Peyer's patch (tissue), 4 donors: ENCODE measurements at regions not wholly inside any gene's neighbourhood (a gene's known extent, or its start where the extent isn't known, plus 50 kb on each side); places are given as distances from the start of the nearest gene placed in this dataset.

Source experiments
- DNase-seq, 3 donors: peaks; one replicate each; pipeline ENCODE4 v3.0.0-alpha.2; 2017 to 2019
- H3K27ac ChIP-seq, 4 donors: fragments of 200-600 bp; sonication (generic); one replicate each; pipeline ENCODE4 v1.5.1; 2016 to 2019
- H3K27me3 ChIP-seq, 2 donors: fragments of 200-600 bp; sonication (generic); one replicate each; pipeline ENCODE4 v1.5.1; 2019
- H3K36me3 ChIP-seq, 3 donors: fragments of 200-600 bp; sonication (generic); one replicate each; pipeline ENCODE4 v1.5.1; 2016 to 2019
- H3K4me1 ChIP-seq, 4 donors: fragments of 200-600 bp; sonication (generic); one replicate each; pipeline ENCODE4 v1.5.1; 2016 to 2019
- H3K4me3 ChIP-seq, 4 donors: fragments of 200-600 bp; sonication (generic); 1 replicate in 3 of 4; 2 replicates in 1 of 4; pipeline ENCODE4 v1.5.1; 2016 to 2019; ENCODE audit warnings: mild to moderate bottlenecking in 1 of 4
- H3K9me3 ChIP-seq, 4 donors: fragments of 200-600 bp; sonication (generic); one replicate each; pipeline ENCODE4 v1.5.1; 2016 to 2019; ENCODE audit warnings: mild to moderate bottlenecking in 1 of 4
- POLR2A ChIP-seq, 2 donors: fragments of 450-650 bp; IDR thresholded peaks; one replicate each; pipeline ENCODE4 v1.5.1; 2017; ENCODE audit warnings: antibody characterized with exemption in 2 of 2, mild to moderate bottlenecking in 2 of 2, moderate library complexity in 2 of 2
- TF ChIP-seq, protein P1 (sequence below), 6 experiments: fragments of 450-650 bp in 4 of 6; fragments of 200-600 bp in 2 of 6; sonication (generic) in 1 of 6; IDR thresholded peaks; one replicate each; pipeline ENCODE4 v1.5.1; 2017 to 2019; ENCODE audit warnings: antibody characterized with exemption in 6 of 6, mild to moderate bottlenecking in 3 of 6, moderate library complexity in 1 of 6

DNA sequence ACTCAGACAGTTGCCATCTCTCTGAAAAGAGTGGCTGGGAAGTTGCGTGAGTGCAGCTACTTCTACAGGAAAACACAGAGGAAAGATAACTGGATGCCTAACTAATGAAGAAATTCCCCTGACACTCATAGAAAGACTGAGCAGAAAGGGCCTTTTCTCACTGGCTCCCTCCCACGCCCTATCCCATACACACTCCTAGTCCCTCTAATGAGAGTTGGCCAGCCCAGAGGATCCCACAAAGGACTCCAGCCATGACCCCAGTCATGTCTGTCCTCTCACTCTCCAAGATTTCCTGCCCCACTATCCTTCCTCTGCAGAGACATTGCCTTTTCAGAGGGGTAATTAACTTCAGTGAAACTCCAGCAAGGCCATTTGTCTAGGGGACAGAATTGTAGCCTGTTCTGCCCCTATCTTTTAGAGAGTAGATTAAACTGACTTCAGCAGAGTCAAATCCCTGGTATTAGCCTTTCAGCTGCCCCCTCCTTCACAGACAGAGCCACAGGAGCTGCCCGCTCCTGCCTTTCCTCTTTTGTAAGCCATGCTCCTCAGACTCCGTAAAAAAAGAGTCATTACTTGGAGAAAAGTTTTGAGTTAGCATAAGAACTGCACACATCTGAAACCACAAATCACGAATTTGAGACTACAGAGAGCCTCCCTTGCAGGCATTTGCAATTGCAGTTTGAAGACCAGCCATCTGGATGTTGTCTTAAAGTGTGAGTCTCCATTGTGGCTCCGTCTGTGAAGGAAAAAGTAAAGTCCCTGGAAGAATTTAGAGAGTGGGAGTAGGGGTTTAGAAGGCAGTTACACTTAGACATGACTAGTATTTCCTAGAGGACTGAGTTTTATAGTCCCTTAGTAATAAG, 129.1 kb upstream of the SEMA6D start:
- DNase-seq = no peak
- Histone ChIP-seq H3K4me1 (no peaks in the 10 kb centered on the region), H3K27me3 (no peaks in the 10 kb centered on the region), H3K36me3 (no peaks in the 10 kb centered on the region), H3K4me3 (no peak overlapping the region), H3K27ac (no peak overlapping the region), H3K9me3 (no peaks in the 10 kb centered on the region)
- TF ChIP-seq, protein P1, sequence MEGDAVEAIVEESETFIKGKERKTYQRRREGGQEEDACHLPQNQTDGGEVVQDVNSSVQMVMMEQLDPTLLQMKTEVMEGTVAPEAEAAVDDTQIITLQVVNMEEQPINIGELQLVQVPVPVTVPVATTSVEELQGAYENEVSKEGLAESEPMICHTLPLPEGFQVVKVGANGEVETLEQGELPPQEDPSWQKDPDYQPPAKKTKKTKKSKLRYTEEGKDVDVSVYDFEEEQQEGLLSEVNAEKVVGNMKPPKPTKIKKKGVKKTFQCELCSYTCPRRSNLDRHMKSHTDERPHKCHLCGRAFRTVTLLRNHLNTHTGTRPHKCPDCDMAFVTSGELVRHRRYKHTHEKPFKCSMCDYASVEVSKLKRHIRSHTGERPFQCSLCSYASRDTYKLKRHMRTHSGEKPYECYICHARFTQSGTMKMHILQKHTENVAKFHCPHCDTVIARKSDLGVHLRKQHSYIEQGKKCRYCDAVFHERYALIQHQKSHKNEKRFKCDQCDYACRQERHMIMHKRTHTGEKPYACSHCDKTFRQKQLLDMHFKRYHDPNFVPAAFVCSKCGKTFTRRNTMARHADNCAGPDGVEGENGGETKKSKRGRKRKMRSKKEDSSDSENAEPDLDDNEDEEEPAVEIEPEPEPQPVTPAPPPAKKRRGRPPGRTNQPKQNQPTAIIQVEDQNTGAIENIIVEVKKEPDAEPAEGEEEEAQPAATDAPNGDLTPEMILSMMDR (IDR thresholded peaks at IDR 0.05) = no peak
- TF ChIP-seq POLR2A (IDR thresholded peaks at IDR 0.05) = no peak

DNA sequence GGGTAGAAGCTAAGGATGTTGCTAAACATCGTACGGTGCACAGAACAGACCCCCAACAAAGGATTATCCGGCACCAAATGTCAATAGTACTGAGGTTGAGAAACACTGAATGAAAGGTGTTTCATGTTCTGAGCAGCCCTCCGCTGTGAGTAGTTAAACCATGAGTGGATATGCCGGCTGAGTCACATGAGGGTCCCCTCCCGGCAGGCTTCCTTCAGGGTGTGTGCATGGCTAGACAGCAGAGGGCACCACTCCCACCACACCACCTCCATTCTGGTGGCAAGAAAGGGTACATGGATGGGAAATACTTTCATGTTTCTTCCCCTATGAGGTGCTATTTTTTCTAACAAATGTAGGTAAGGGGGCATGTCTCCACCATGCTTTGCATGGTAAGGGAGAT, 128.3 kb upstream of the SEMA6D start:
- no peaks in the 10 kb centered on the region for H3K4me1 ChIP-seq
- no peak overlapping the region for H3K4me3 ChIP-seq
- no peak for DNase-seq
- H3K9me3 ChIP-seq = no peaks in the 10 kb centered on the region
- no peak for TF ChIP-seq POLR2A (IDR thresholded peaks at IDR 0.05)
- TF ChIP-seq, protein P1 (IDR thresholded peaks at IDR 0.05) = no peak
- no peaks in the 10 kb centered on the region for H3K27me3 ChIP-seq
- no peak overlapping the region for H3K27ac ChIP-seq
- H3K36me3 ChIP-seq = no peaks in the 10 kb centered on the region

DNA sequence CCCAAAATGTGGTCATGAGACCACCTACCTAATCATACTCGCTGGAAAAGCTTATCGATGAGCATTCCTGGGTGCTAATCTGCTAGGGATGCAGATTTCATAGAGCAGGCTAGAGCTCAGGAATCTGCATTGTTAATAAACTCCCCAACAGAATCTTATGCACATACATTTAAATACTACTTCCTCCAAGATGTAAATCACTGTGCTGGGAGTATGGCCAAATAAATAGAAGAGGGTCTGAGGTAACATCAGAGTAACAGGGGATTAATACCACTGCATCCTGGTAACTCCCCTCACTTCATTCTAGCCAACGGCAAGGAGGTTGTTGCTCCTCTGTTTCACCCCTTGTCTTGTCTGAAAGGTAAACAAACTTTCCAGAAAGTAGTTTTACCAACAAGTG, 118.3 kb upstream of the SEMA6D start:
- no peak overlapping the region for H3K4me3 ChIP-seq
- H3K27me3 ChIP-seq = no peaks in the 10 kb centered on the region
- TF ChIP-seq POLR2A (IDR thresholded peaks at IDR 0.05) = no peak
- TF ChIP-seq, protein P1 (IDR thresholded peaks at IDR 0.05) = no peak
- no peak for DNase-seq
- no peak overlapping the region for H3K27ac ChIP-seq
- no peaks in the 10 kb centered on the region for H3K9me3 ChIP-seq
- no peaks in the 10 kb centered on the region for H3K36me3 ChIP-seq
- no peaks in the 10 kb centered on the region for H3K4me1 ChIP-seq

DNA sequence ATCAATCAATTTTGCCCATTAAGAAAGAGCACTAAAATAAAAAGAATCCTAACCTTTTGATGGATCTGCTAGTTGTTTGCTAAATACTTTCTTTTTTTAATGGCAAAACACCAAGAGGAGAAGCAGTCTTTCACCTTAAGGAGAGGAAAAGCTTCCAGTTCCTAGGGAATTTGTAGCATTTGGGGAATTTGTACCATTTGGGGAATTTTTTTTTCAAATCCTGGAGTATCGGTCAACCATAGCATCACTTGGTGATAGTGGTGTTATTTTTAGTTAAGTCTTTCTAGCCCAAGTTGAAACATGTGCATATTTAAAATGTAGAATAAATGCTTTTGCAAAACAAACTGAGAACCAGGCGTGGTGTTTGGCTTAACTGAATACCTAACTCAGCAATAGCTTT, 117.5 kb upstream of the SEMA6D start:
- Histone ChIP-seq H3K9me3 (no peaks in the 10 kb centered on the region), H3K4me1 (no peaks in the 10 kb centered on the region), H3K27ac (no peak overlapping the region), H3K27me3 (no peaks in the 10 kb centered on the region), H3K36me3 (no peaks in the 10 kb centered on the region), H3K4me3 (no peak overlapping the region)
- no peak for DNase-seq
- TF ChIP-seq, protein P1 (IDR thresholded peaks at IDR 0.05) = no peak
- TF ChIP-seq POLR2A (IDR thresholded peaks at IDR 0.05) = no peak

DNA sequence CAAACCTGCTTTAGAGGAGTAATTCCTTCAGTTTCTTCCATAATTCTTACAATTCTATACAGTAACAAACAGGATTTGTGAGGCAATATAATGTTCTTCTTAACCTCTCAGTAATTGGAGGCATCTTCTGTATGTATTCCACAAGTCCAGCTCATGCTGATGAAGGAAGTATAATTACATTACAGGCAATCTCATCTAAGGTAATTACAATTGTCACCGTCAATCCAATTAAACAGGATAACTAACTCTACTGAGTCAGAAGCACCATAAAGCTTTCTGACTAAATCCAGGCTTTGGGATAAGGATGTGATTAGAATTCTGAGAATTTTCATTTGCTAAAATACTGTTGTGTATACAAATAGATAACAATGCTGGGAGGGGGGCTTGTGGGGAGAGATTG, 115.2 kb upstream of the SEMA6D start:
- no peaks in the 10 kb centered on the region for H3K36me3 ChIP-seq
- DNase-seq = no peak
- no peak overlapping the region for H3K27ac ChIP-seq
- no peaks in the 10 kb centered on the region for H3K27me3 ChIP-seq
- H3K4me1 ChIP-seq = no peaks in the 10 kb centered on the region
- H3K4me3 ChIP-seq = no peak overlapping the region
- no peaks in the 10 kb centered on the region for H3K9me3 ChIP-seq
- TF ChIP-seq, protein P1 (IDR thresholded peaks at IDR 0.05) = no peak
- no peak for TF ChIP-seq POLR2A (IDR thresholded peaks at IDR 0.05)
